Body of pancreas (tissue), 4 donors: ENCODE measurements at regions not wholly inside any gene's neighbourhood (a gene's known extent, or its start where the extent isn't known, plus 50 kb on each side); places are given as distances from the start of the nearest gene placed in this dataset.

Source experiments
- ATAC-seq: fragments of 150-250 bp; one replicate; pipeline ENCODE4 v1.9.1; 2016
- DNase-seq, 4 donors: peaks; one replicate each; pipeline ENCODE4 v3.0.0-alpha.2; 2019
- H3K27ac ChIP-seq, 4 donors: fragments of 200-600 bp; sonication (generic); 1 replicate in 3 of 4; 2 replicates in 1 of 4; pipeline versions ENCODE4 v1.5.1 to v1.6.1; 2016 to 2019; ENCODE audit warnings: mild to moderate bottlenecking in 1 of 4, mixed read lengths in 1 of 4, moderate library complexity in 1 of 4
- H3K27me3 ChIP-seq, 2 donors: fragments of 200-600 bp; sonication (generic); one replicate each; pipeline ENCODE4 v1.6.0; 2016; ENCODE audit warnings: mild to moderate bottlenecking in 1 of 2
- H3K36me3 ChIP-seq, 2 donors: fragments of 200-600 bp; sonication (generic); replicated peaks in 1 of 2; 2 replicates each; pipeline ENCODE4 v1.5.1; 2016; ENCODE audit warnings: low read depth in 2 of 2; ENCODE audit not compliant: insufficient read depth in 1 of 2
- H3K4me1 ChIP-seq: fragments of 200-600 bp; sonication (generic); one replicate; pipeline ENCODE4 v1.6.0; 2016
- H3K4me3 ChIP-seq, 2 donors: fragments of 200-600 bp; sonication (generic); 1 replicate in 1 of 2; 2 replicates in 1 of 2; pipeline ENCODE4 v1.5.1; 2016 to 2019
- H3K9me3 ChIP-seq, 3 donors: fragments of 200-600 bp; sonication (generic); 1 replicate in 2 of 3; 2 replicates in 1 of 3; pipeline ENCODE4 v1.5.1; 2016
- POLR2A ChIP-seq, 3 donors: fragments of 450-650 bp; IDR thresholded peaks; one replicate each; pipeline ENCODE4 v1.6.1; 2016; ENCODE audit warnings: antibody characterized with exemption in 3 of 3, mild to moderate bottlenecking in 2 of 3
- WGBS, 2 donors: methylation state at CpG; one replicate each; pipeline ENCODE4 v1.1.5; 2017; 5-methylcytosine and 5-hydroxymethylcytosine counted together
- intact Hi-C: fragments of 100-400 bp; cut with DNase I; formaldehyde crosslinking; loops from one replicate; pipeline ENCODE4 v1.15.1; 2023
- TF ChIP-seq, protein P1 (sequence below), 7 experiments: fragments of 450-650 bp in 4 of 7; fragments of 200-600 bp in 3 of 7; sonication (generic) in 3 of 7; IDR thresholded peaks; one replicate each; pipeline ENCODE4 v1.5.1; 2016 to 2019; ENCODE audit warnings: antibody characterized with exemption in 7 of 7

DNA sequence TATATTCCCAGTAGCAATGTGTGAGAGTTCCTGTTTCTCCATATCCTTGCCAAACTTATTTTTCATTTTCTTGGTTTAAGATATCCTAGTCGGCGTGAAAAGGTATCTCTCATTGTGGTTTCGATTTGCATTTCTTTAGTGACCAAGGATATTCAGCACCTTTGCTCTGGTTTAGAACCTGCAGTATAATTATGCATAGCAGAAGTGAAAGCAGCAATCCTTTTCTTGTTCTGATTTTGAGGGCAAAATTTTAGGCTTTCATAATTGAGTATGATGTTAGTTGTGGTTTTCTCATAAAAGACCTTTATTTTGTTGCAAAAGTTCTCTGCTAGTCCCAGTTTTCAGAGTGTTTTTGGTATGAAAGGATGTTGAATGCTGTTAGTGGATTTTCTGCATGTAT lies 491.0 kb downstream of the FGF9 start:
- Histone ChIP-seq H3K4me1 (no peaks in the 10 kb centered on the region), H3K27ac (no peak overlapping the region), H3K9me3 (no peaks in the 10 kb centered on the region), H3K27me3 (no peaks in the 10 kb centered on the region), H3K4me3 (no peak overlapping the region), H3K36me3 (no peaks in the 10 kb centered on the region)
- no peak for TF ChIP-seq POLR2A (IDR thresholded peaks at IDR 0.05)
- TF ChIP-seq, protein P1, sequence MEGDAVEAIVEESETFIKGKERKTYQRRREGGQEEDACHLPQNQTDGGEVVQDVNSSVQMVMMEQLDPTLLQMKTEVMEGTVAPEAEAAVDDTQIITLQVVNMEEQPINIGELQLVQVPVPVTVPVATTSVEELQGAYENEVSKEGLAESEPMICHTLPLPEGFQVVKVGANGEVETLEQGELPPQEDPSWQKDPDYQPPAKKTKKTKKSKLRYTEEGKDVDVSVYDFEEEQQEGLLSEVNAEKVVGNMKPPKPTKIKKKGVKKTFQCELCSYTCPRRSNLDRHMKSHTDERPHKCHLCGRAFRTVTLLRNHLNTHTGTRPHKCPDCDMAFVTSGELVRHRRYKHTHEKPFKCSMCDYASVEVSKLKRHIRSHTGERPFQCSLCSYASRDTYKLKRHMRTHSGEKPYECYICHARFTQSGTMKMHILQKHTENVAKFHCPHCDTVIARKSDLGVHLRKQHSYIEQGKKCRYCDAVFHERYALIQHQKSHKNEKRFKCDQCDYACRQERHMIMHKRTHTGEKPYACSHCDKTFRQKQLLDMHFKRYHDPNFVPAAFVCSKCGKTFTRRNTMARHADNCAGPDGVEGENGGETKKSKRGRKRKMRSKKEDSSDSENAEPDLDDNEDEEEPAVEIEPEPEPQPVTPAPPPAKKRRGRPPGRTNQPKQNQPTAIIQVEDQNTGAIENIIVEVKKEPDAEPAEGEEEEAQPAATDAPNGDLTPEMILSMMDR (IDR thresholded peaks at IDR 0.05), result no peak
- 58 to 90% methylated on average over 3 of the region's 3 CpGs for WGBS, 2 donors
- ATAC-seq (no peak), DNase-seq (no peak)
- intact Hi-C loops, result no loop called here

- 72 to 74% methylated on average over 1 of the region's 1 CpG for WGBS, 2 donors
- no peak for ATAC-seq
- intact Hi-C loops, result no loop called here
Measured at GRCh38 chr13:22162889-22163288, 492.0 kb downstream of the FGF9 start.

GRCh38 chr13:22168437-22169190 lies 497.7 kb downstream of the FGF9 start:
- Histone ChIP-seq H3K36me3 (no peaks in the 10 kb centered on the region), H3K27ac (no peak overlapping the region), H3K4me1 (no peaks in the 10 kb centered on the region), H3K4me3 (no peak overlapping the region), H3K27me3 (no peaks in the 10 kb centered on the region), H3K9me3 (no peaks in the 10 kb centered on the region)
- intact Hi-C loops, result no loop called here
- 59 to 71% methylated on average over 11 of the region's 11 CpGs for WGBS, 2 donors
- no peak for ATAC-seq
- no peak for DNase-seq
- TF ChIP-seq, protein P1 (IDR thresholded peaks at IDR 0.05), result no peak
- TF ChIP-seq POLR2A (IDR thresholded peaks at IDR 0.05), result no peak

More at GRCh38 chr13:22162889-22163288, 492.0 kb downstream of the FGF9 start:
- H3K9me3 ChIP-seq, result no peaks in the 10 kb centered on the region
- H3K4me1 ChIP-seq, result no peaks in the 10 kb centered on the region
- TF ChIP-seq, protein P1 (IDR thresholded peaks at IDR 0.05), result no peak
- no peak for TF ChIP-seq POLR2A (IDR thresholded peaks at IDR 0.05)
- no peak overlapping the region for H3K4me3 ChIP-seq
- no peaks in the 10 kb centered on the region for H3K27me3 ChIP-seq
- DNase-seq, result no peak
- H3K27ac ChIP-seq, result no peak overlapping the region
- no peaks in the 10 kb centered on the region for H3K36me3 ChIP-seq

GRCh38 chr13:22169473-22169872 lies 498.6 kb downstream of the FGF9 start:
- DNase-seq, result no peak
- no peaks in the 10 kb centered on the region for H3K4me1 ChIP-seq
- no peaks in the 10 kb centered on the region for H3K27me3 ChIP-seq
- no peaks in the 10 kb centered on the region for H3K36me3 ChIP-seq
- H3K9me3 ChIP-seq, result no peaks in the 10 kb centered on the region
- H3K4me3 ChIP-seq, result no peak overlapping the region
- no peak for ATAC-seq
- 31 to 41% methylated on average over 2 of the region's 2 CpGs for WGBS, 2 donors
- H3K27ac ChIP-seq, result no peak overlapping the region
- intact Hi-C loops, result no loop called here
- TF ChIP-seq, protein P1 (IDR thresholded peaks at IDR 0.05), result no peak
- no peak for TF ChIP-seq POLR2A (IDR thresholded peaks at IDR 0.05)

DNA sequence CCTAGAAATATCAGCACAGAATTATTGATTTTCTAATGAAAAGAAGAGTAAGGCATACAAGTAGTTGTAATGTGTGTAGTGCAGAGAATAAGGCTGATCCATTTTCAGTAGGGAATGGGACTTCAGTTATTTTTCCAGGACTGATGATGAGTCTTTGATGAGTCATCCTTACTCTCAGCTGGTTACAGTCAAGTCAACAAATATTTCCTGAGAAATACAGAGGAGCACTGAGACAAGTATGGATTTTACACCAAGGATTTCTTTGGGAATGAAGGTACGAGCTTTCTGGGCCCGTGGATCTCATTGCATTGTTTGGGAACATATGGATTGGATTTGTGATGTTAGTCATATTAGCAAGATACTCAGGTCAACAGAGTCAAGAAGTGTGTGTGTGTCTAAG lies 502.7 kb downstream of the FGF9 start:
- ATAC-seq (no peak), DNase-seq (no peak)
- Histone ChIP-seq H3K27me3 (no peaks in the 10 kb centered on the region), H3K9me3 (no peaks in the 10 kb centered on the region), H3K36me3 (no peaks in the 10 kb centered on the region), H3K4me1 (no peaks in the 10 kb centered on the region), H3K27ac (no peak overlapping the region), H3K4me3 (no peak overlapping the region)
- TF ChIP-seq, protein P1 (IDR thresholded peaks at IDR 0.05), result no peak
- no peak for TF ChIP-seq POLR2A (IDR thresholded peaks at IDR 0.05)
- intact Hi-C loops, result no loop called here
- 53 to 67% methylated on average over 2 of the region's 2 CpGs for WGBS, 2 donors
